CD14-positive monocyte (primary cell): ENCODE measurements at regions not wholly inside any gene's neighbourhood (a gene's known extent, or its start where the extent isn't known, plus 50 kb on each side); places are given as distances from the start of the nearest gene placed in this dataset.

Source experiments
- DNase-seq, 3 donors: peaks; one replicate each; pipeline ENCODE4 v3.0.0-alpha.2; 2011 to 2022
- H2AFZ ChIP-seq: 2 replicates; pipeline ENCODE4 v1.6.0; 2012; ENCODE audit warnings: mild to moderate bottlenecking, low read depth, low read length, inconsistent platforms; ENCODE audit not compliant: insufficient read depth, poor library complexity, severe bottlenecking
- H3K27ac ChIP-seq, 2 donors: 1 replicate in 1 of 2; 2 replicates in 1 of 2; pipeline ENCODE4 v1.5.1; 2012 to 2013; ENCODE audit warnings: low read length in 2 of 2, control low read depth in 1 of 2, inconsistent platforms in 1 of 2, low read depth in 1 of 2, mild to moderate bottlenecking in 1 of 2
- H3K27me3 ChIP-seq, 2 donors: one replicate each; pipeline versions ENCODE4 v1.6.0 to v1.6.1; 2011 to 2013; ENCODE audit warnings: low read length in 2 of 2; ENCODE audit not compliant: control insufficient read depth in 2 of 2, insufficient read depth in 2 of 2
- H3K36me3 ChIP-seq, 2 donors: replicated peaks in 1 of 2; 1 replicate in 1 of 2; 2 replicates in 1 of 2; pipeline versions ENCODE4 v1.5.1 to v1.6.1; 2012 to 2013; ENCODE audit warnings: low read length in 2 of 2, control low read depth in 1 of 2, inconsistent platforms in 1 of 2, mild to moderate bottlenecking in 1 of 2; ENCODE audit not compliant: insufficient read depth in 2 of 2, control insufficient read depth in 1 of 2
- H3K4me1 ChIP-seq, 2 donors: 1 replicate in 1 of 2; 2 replicates in 1 of 2; pipeline versions ENCODE4 v1.5.1 to v1.6.1; 2012 to 2013; ENCODE audit warnings: low read length in 2 of 2, control low read depth in 1 of 2, inconsistent platforms in 1 of 2, mild to moderate bottlenecking in 1 of 2, moderate library complexity in 1 of 2; ENCODE audit not compliant: insufficient read depth in 2 of 2, control insufficient read depth in 1 of 2
- H3K4me2 ChIP-seq: replicated peaks from 2 replicates; pipeline ENCODE3; 2012; ENCODE audit warnings: low read length, moderate library complexity, mild to moderate bottlenecking; ENCODE audit not compliant: poor library complexity, severe bottlenecking; ENCODE audit errors: extremely low read depth
- H3K4me3 ChIP-seq, 3 experiments: fragments of 200-600 bp in 1 of 3; sonication (generic) in 1 of 3; replicated peaks in 1 of 3; 1 replicate in 2 of 3; 2 replicates in 1 of 3; pipeline ENCODE4 v1.5.1; 2011 to 2013; ENCODE audit warnings: low read length in 3 of 3, mild to moderate bottlenecking in 3 of 3, control low read depth in 2 of 3, low read depth in 2 of 3, inconsistent platforms in 1 of 3, moderate library complexity in 1 of 3
- H3K79me2 ChIP-seq: 2 replicates; pipeline ENCODE4 v1.6.0; 2012; ENCODE audit warnings: mild to moderate bottlenecking, control low read depth, inconsistent platforms, low read length, moderate library complexity; ENCODE audit not compliant: insufficient read depth
- H3K9ac ChIP-seq: 2 replicates; pipeline ENCODE4 v1.6.0; 2017; ENCODE audit warnings: low read length, mild to moderate bottlenecking; ENCODE audit not compliant: insufficient read depth, poor library complexity, severe bottlenecking
- H3K9me3 ChIP-seq, 2 donors: replicated peaks in 1 of 2; 1 replicate in 1 of 2; 2 replicates in 1 of 2; pipeline versions ENCODE4 v1.5.1 to v1.6.1; 2012 to 2013; ENCODE audit warnings: low read length in 2 of 2, control low read depth in 1 of 2; ENCODE audit not compliant: control insufficient read depth in 1 of 2, insufficient read depth in 1 of 2
- H4K20me1 ChIP-seq: 2 replicates; pipeline ENCODE4 v1.6.0; 2012; ENCODE audit warnings: mild to moderate bottlenecking, low read length, control low read depth, moderate library complexity; ENCODE audit not compliant: insufficient read depth
- H3K27ac Mint-ChIP-seq, 7 donors: one replicate each; pipeline ENCODE4 v1.8.0; 2020; ENCODE audit warnings: mild to moderate bottlenecking in 7 of 7, mixed read lengths in 7 of 7, moderate library complexity in 6 of 7, inconsistent platforms in 2 of 7
- H3K27me3 Mint-ChIP-seq, 3 donors: one replicate each; pipeline ENCODE4 v1.8.0; 2021 to 2022; ENCODE audit warnings: low read depth in 3 of 3, mild to moderate bottlenecking in 3 of 3, mixed read lengths in 3 of 3, moderate library complexity in 3 of 3, inconsistent platforms in 1 of 3
- H3K36me3 Mint-ChIP-seq, 2 donors: one replicate each; pipeline ENCODE4 v1.8.0; 2020; ENCODE audit warnings: mixed read lengths in 2 of 2, inconsistent platforms in 1 of 2, mild to moderate bottlenecking in 1 of 2
- H3K4me1 Mint-ChIP-seq: one replicate; pipeline ENCODE4 v1.8.0; 2020; ENCODE audit warnings: mild to moderate bottlenecking, mixed read lengths
- H3K4me3 Mint-ChIP-seq, 2 donors: one replicate each; pipeline ENCODE4 v1.8.0; 2020; ENCODE audit warnings: mild to moderate bottlenecking in 2 of 2, mixed read lengths in 2 of 2, moderate library complexity in 1 of 2
- H3K9me3 Mint-ChIP-seq, 7 donors: one replicate each; pipeline ENCODE4 v1.8.0; 2020 to 2022; ENCODE audit warnings: mixed read lengths in 7 of 7, mild to moderate bottlenecking in 6 of 7, moderate library complexity in 6 of 7, inconsistent platforms in 2 of 7
- WGBS: methylation state at CpG from one replicate; pipeline ENCODE4 v1.1.5; 2013; ENCODE audit warnings: missing lambda C conversion rate; ENCODE audit not compliant: insufficient coverage; 5-methylcytosine and 5-hydroxymethylcytosine counted together
- intact Hi-C, 2 donors: fragments of 100-400 bp; cut with micrococcal nuclease; formaldehyde crosslinking; loops; one replicate each; pipeline versions ENCODE4 v1.15.0 to v1.15.1; 2023
- TF ChIP-seq, protein P1 (sequence below): fragments of 200-600 bp; IDR thresholded peaks from one replicate; pipeline ENCODE4 v1.8.0; 2022; ENCODE audit warnings: antibody characterized with exemption, mild to moderate bottlenecking

DNA sequence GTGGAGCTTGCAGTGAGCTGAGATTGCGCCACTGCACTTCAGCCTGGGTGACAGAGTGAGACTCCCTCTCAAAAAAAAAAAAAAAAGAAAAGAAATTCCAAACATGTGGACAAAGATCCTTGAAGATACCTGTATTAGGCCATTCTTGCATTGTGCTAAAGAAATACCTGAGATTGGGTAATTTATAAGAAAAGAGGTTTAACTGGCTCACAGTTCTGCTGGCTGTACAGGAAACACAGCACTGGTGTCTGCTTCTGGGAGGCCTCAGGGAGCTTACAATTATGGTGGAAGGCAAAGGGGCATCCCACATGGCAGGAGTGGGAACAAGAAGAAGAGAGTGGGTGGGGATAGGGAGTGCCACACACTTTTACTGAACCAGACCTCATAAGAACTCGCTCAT lies 140.1 kb downstream of the SS18 start:
- Mint-ChIP-seq H3K4me3 (no peak overlapping the region), H3K36me3 (no peaks in the 10 kb centered on the region), H3K9me3 (peaks cover 0 to 9% (median 3%) of the 10 kb centered on the region in 7 donors), H3K4me1 (peaks cover 3% of the 10 kb centered on the region), H3K27me3 (peaks cover 0 to 1% (median 1%) of the 10 kb centered on the region in 3 donors), H3K27ac (no peak overlapping the region)
- WGBS: no CpG with 5 or more reads among the region's 2 CpGs
- no peak overlapping the region for H3K27ac ChIP-seq
- no peak overlapping the region for H3K4me2 ChIP-seq
- H3K9me3 ChIP-seq: peaks cover 0 to 4% of the 10 kb centered on the region in 2 donors
- H3K36me3 ChIP-seq: no peaks in the 10 kb centered on the region
- no peak overlapping the region for H3K4me3 ChIP-seq
- no peak overlapping the region for H2AFZ ChIP-seq
- H3K79me2 ChIP-seq: no peaks in the 10 kb centered on the region
- no peak overlapping the region for H3K9ac ChIP-seq
- no peak for DNase-seq
- no peaks in the 10 kb centered on the region for H3K4me1 ChIP-seq
- no peaks in the 10 kb centered on the region for H4K20me1 ChIP-seq
- intact Hi-C loops: no loop called here
- H3K27me3 ChIP-seq: no peaks in the 10 kb centered on the region
- TF ChIP-seq, protein P1, sequence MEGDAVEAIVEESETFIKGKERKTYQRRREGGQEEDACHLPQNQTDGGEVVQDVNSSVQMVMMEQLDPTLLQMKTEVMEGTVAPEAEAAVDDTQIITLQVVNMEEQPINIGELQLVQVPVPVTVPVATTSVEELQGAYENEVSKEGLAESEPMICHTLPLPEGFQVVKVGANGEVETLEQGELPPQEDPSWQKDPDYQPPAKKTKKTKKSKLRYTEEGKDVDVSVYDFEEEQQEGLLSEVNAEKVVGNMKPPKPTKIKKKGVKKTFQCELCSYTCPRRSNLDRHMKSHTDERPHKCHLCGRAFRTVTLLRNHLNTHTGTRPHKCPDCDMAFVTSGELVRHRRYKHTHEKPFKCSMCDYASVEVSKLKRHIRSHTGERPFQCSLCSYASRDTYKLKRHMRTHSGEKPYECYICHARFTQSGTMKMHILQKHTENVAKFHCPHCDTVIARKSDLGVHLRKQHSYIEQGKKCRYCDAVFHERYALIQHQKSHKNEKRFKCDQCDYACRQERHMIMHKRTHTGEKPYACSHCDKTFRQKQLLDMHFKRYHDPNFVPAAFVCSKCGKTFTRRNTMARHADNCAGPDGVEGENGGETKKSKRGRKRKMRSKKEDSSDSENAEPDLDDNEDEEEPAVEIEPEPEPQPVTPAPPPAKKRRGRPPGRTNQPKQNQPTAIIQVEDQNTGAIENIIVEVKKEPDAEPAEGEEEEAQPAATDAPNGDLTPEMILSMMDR: no peak

DNA sequence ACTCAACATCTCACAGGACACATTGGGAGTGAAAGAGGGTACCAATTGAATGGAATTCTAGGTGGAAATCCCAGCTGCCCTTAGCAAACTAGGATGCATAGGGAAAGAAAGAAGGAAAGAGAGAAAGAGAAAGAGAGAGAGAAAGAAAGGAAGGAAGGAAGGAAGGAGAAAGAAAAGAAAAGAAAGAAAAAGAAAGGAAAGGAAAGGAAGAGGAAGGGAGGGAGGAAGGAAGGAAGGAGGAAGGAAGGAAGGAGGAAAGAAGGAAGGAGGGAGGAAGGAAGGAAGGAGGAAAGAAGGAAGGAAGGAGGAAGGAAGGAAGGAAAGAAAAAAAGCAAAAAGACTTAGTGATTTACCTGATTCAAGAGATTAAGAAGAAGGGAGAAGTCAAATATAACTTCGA lies 143.9 kb downstream of the SS18 start:
- Mint-ChIP-seq H3K4me3 (no peak overlapping the region), H3K27ac (no peak overlapping the region), H3K27me3 (peaks cover 0 to 1% (median 1%) of the 10 kb centered on the region in 3 donors), H3K4me1 (no peaks in the 10 kb centered on the region), H3K9me3 (peaks cover 0 to 12% (median 3%) of the 10 kb centered on the region in 7 donors), H3K36me3 (no peaks in the 10 kb centered on the region)
- H3K27me3 ChIP-seq: no peaks in the 10 kb centered on the region
- WGBS: no CpG with 5 or more reads among the region's 1 CpG
- H3K9ac ChIP-seq: no peak overlapping the region
- TF ChIP-seq, protein P1: no peak
- intact Hi-C loops: no loop called here
- no peaks in the 10 kb centered on the region for H4K20me1 ChIP-seq
- H3K4me3 ChIP-seq: no peak overlapping the region
- no peaks in the 10 kb centered on the region for H3K36me3 ChIP-seq
- H2AFZ ChIP-seq: no peak overlapping the region
- no peak overlapping the region for H3K27ac ChIP-seq
- no peaks in the 10 kb centered on the region for H3K4me1 ChIP-seq
- no peak overlapping the region for H3K4me2 ChIP-seq
- H3K9me3 ChIP-seq: peaks cover 0 to 4% of the 10 kb centered on the region in 2 donors
- H3K79me2 ChIP-seq: no peaks in the 10 kb centered on the region
- no peak for DNase-seq
